Cortex of kidney (tissue), 1 donor: ENCODE measurements at regions not wholly inside any gene's neighbourhood (a gene's known extent, or its start where the extent isn't known, plus 50 kb on each side); places are given as distances from the start of the nearest gene placed in this dataset.
"Not testable (repeated sequence)": the region's sequence is repeated elsewhere in the genome, so short reads cannot be mapped to it uniquely, and the experiment has no call there.

Source experiments
- DNase-seq: peaks from one replicate; lab custom pipeline; 2025; lab: John Stamatoyannopoulos, UW

- DNase-seq = no peak
Observed at GRCh38 chr15:66864871-66865281, 162.8 kb downstream of the SMAD6 start.

- no peak for DNase-seq
Observed at GRCh38 chr15:66865622-66866611, 163.9 kb downstream of the SMAD6 start.

GRCh38 chr15:66866656-66867055 is 164.6 kb downstream of the SMAD6 start:
- no peak for DNase-seq

GRCh38 chr15:66868918-66869317 is 166.9 kb downstream of the SMAD6 start:
- DNase-seq = no peak

DNA sequence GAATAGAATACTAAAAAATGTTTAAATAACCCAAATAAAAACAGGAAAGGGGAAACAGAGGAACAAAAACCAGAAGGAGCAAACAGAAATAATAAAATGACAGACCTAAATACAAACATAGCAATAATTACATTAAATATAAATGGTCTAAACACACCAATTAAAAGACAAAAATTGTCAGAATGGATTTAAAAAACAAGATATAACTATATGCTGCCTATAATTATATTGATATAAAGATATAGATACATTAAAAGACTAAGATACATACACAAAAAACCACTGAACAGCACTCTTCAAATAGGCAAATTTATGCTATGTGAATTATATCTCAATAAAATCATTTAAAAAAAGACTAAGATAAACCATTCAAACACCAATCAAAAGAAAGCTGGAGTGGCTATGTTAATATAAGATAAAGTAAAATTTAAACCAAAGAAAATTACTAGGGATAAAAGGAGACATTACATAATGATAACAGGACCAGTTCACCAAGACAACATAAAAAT is 168.9 kb downstream of the SMAD6 start:
- no peak for DNase-seq

DNA sequence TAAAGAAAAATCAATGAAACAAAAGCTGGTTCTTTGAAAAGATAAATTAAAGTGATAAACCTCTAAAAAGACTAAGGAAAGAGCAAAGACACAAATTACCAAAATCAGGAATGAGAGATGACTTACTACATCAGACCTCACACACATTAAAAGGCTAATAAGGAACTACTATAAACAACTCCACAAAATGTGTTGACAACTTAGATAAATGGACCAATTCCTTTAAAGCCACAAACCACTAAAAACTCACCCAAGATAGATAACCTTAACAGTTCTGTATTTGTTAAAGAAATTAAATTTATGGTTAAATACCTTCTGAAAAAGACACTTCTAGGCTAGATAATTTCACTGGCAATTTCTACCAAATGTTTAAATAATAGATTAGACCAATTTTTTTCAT is 170.4 kb downstream of the SMAD6 start:
- no peak for DNase-seq

- DNase-seq = not testable (repeated sequence)
Observed at GRCh38 chr15:66873331-66873730, 171.3 kb downstream of the SMAD6 start.

- no peak for DNase-seq
Observed at GRCh38 chr15:66873856-66874255, 171.8 kb downstream of the SMAD6 start.

- DNase-seq = no peak
Observed at GRCh38 chr15:66875588-66876420, 173.8 kb downstream of the SMAD6 start.

DNA sequence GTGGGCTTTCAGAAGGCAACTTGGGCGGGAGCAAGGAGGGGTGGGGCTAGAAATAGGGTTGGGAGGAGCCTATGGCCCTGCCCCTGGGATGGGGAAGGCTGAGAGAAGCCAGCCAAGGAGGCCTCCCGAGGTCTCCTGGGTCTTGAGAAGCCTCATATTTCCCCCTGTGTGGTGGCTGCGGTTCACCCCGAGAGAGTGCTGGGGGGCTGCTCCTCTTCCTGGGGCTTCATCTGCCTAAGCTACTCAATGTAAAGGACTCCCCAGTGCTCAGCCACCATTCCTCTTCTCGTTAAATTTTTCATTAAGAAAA is 174.3 kb downstream of the SMAD6 start:
- no peak for DNase-seq

- DNase-seq = no peak
Observed at GRCh38 chr15:66876731-66877476, 174.9 kb downstream of the SMAD6 start.

GRCh38 chr15:66877477-66878271 is 175.6 kb downstream of the SMAD6 start:
- DNase-seq = no peak

- no peak for DNase-seq
Observed at GRCh38 chr15:66878761-66879160, 176.7 kb downstream of the SMAD6 start.

DNA sequence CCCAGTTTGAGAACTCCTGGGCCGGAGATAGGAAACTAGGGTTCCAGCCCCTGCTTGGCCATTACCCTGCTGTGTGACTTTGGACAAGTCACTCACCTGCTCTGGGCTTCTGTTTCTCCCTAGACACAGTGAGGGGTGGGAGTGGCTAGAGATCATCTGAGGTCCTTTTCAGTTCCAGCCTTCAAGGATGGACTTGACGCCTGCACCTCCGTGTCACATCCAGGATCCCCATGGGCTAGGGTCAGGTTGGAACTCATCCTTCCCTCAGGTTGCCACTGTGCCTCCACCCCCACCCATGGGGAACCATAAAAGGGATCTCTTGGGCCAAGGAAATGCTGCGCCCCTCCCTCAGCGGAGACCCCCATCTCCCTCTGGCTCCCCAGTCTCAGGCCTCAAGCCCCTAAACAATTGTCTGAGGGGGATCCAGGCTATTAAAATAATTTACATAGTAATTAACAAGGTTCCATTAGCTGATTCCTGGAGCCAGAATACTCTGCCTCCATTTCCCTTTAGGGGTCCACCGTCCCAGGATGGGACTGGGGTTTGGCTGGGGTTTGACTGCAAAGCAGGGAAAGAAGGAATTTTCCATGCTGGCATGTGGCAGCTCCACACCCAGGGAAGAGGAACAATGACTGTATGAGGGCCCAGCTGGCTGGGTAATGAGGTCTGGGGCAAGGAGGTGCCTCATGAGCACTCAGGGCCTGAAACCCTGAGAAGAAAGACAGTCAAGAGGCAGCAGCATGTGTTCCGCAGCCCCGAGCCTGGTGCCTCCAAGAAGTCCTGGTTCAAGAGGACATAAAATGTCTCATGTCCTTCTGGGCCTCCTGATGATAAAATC is 177.7 kb downstream of the SMAD6 start:
- no peak for DNase-seq

- no peak for DNase-seq
Observed at GRCh38 chr15:66880380-66881155, 178.5 kb downstream of the SMAD6 start.

DNA sequence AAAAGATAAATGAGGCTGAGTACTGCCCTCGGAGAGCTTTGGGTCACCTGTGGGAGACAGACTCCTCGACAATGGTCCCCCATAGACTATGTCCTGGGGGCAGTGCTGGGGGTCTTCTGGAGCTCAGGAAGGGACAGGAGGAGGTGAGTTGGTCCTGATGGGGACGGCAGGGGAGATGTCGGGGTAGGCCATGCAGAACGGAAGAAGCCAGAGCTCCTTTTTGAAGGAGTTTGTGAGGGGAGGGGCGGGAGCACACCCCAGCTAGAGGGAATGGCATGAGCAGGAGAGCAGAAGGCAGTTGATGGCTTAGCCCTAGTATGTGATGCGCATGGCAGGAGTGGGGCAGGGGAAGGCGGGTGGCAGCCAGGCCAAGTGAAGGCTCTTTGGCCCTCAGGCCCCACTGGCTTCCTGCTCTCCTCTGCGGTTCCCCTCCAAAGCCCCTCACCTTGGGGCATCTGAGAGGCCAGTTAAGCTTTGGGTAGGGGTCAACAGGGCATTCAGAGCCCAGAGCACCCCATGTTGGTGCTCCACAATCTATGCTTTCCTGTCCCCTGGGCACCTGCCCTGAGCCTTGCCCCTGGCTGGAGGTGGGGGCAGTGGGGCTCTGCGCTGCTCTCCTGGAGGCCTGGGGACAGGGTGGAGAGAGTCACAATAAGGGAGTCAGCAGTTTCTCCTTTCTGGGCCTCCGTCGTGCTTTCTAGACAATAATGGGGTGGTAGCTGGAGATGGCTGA is 179.3 kb downstream of the SMAD6 start:
- DNase-seq = no peak

DNA sequence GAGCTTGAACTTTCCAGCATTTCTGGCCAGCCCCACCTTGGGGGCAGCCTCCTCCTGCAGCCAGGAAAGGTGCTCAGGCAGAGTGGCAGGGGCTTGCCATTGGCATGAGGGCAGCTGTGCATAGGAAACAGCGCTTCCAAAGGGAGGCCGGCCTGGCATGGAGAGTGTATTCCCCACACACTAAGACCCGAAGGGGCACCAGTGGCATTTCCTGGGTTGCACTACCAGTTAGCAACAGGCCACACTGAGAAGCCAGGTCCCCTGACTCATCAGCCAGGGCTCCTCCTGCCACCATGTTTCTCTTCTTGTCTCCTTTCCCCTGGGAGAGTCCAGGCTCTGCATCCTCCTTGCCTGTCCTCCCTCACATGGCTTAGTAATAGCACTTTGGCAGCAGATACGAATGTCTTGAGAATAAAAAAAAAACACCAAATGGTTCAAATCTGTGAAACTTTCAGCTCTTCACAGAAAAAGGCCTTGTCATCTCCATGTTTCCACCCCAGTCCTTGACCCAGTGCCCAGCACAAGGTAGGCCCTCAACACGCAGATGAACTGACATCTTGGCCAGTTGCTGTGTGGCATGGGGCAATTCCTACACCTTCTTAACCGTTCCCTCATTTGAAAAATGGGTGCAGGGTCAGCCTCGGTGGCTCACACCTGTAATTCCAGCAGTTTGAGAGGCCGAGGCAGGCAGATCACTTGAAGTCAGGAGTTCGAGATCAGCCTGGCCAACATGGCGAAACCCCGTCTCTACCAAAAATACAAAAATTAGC is 180.4 kb downstream of the SMAD6 start:
- DNase-seq = no peak

DNA sequence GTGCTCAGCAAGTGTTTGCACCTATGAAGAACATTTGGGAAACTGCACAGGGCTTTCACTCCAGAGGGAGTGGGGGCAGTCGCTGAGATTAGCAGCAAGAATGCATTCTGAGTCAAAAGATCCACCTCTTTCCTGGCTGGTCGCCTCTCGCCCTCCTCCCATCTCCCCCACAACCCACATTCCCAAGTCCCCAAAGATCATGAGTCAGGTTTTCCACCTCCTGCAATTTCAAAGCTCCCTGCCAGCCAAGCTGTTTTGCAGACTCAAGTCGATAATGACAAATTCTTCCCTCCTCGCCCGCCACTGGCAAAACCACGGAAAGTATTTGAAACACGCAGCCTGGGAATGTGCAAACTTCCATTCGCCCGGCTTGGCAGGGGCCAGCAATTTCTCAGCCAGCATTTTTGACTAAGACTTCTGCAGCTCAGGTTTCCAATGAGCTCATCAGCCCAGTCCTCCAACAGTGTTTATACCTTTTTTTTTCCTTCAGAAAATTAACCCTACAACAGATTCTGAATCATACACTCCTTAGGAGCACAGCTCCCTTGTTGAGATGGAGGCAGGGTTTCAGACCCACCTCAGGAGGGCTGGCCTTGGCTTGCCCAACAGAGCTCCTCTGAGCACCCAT is 181.4 kb downstream of the SMAD6 start:
- DNase-seq = no peak
